ENCODE measurements at regions not wholly inside any gene's neighbourhood (a gene's known extent, or its start where the extent isn't known, plus 50 kb on each side); places are given as distances from the start of the nearest gene placed in this dataset.

- Mint-ChIP-seq H3K27ac (no peak overlapping the region), H3K9me3 (no peaks in the 10 kb centered on the region), H3K27me3 (no peaks in the 10 kb centered on the region), H3K36me3 (ENCODE audit: low read depth) (no peaks in the 10 kb centered on the region), H3K4me3 (no peak overlapping the region), H3K4me1 (ENCODE audit: low read depth) (no peaks in the 10 kb centered on the region)
- Histone ChIP-seq H3K9me3 (ENCODE audit: control insufficient read depth in 1 of 2, insufficient read depth in 1 of 2, low read length in 2 of 2) (no peaks in the 10 kb centered on the region), H3K4me1 (ENCODE audit: insufficient read depth, low read length) (no peaks in the 10 kb centered on the region), H3K27ac (ENCODE audit: low read depth in 1 of 2, low read length in 2 of 2) (no peak overlapping the region), H3K36me3 (ENCODE audit: insufficient read depth, low read length) (no peaks in the 10 kb centered on the region), H3K27me3 (ENCODE audit: control insufficient read depth in 1 of 2, insufficient read depth in 2 of 2, low read length in 2 of 2) (no peaks in the 10 kb centered on the region), H3K4me3 (ENCODE audit: low read length) (no peak overlapping the region)
- intact Hi-C loops (cut with DNase I, micrococcal nuclease), result no loop called here
- ATAC-seq (ENCODE audit: poor library complexity), result no peak
- CTCF ChIA-PET, result no interaction called here
- no peak for DNase-seq
- no peak for TF ChIP-seq CTCF (IDR thresholded peaks at IDR 0.05)
- POLR2A ChIA-PET, result no interaction called here
Observed at GRCh38 chr4:11589676-11590075, 161.0 kb upstream of the HS3ST1 start.

DNA sequence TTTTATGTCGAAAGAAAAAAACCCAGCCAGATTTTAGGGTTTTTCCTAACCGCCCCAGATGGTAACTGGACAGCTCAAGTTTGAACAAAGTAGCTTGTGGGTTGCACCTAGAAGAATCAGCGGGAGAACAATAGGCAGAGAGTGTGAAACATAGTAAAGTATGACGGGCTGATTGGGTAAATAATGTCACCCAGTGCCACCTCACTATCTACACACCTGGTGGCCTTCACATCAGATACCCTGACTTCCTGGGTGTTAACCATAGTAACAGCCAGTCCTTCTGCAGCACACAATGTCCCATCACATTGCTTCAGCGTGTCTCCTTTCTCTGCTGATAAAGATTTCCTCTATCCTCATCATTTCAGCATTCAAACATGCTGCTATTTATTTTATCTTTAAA, 159.1 kb upstream of the HS3ST1 start:
- Mint-ChIP-seq H3K9me3 (no peaks in the 10 kb centered on the region), H3K4me1 (ENCODE audit: low read depth) (no peaks in the 10 kb centered on the region), H3K27me3 (no peaks in the 10 kb centered on the region), H3K4me3 (no peak overlapping the region), H3K27ac (no peak overlapping the region), H3K36me3 (ENCODE audit: low read depth) (no peaks in the 10 kb centered on the region)
- no peak for DNase-seq
- intact Hi-C loops (cut with DNase I, micrococcal nuclease), result no loop called here
- no peak overlapping the region for H3K4me3 ChIP-seq (ENCODE audit: low read length)
- H3K27me3 ChIP-seq (ENCODE audit: control insufficient read depth in 1 of 2, insufficient read depth in 2 of 2, low read length in 2 of 2), result no peaks in the 10 kb centered on the region
- no peak for TF ChIP-seq CTCF (IDR thresholded peaks at IDR 0.05)
- no peak for ATAC-seq (ENCODE audit: poor library complexity)
- no peaks in the 10 kb centered on the region for H3K4me1 ChIP-seq (ENCODE audit: insufficient read depth, low read length)
- no peak overlapping the region for H3K27ac ChIP-seq (ENCODE audit: low read depth in 1 of 2, low read length in 2 of 2)
- CTCF ChIA-PET, result no interaction called here
- H3K9me3 ChIP-seq (ENCODE audit: control insufficient read depth in 1 of 2, insufficient read depth in 1 of 2, low read length in 2 of 2), result peaks cover 0 to 5% of the 10 kb centered on the region in 2 experiments
- H3K36me3 ChIP-seq (ENCODE audit: insufficient read depth, low read length), result no peaks in the 10 kb centered on the region
- POLR2A ChIA-PET, result no interaction called here

GRCh38 chr4:11585506-11585905, 156.8 kb upstream of the HS3ST1 start:
- Histone ChIP-seq H3K27ac (ENCODE audit: low read depth in 1 of 2, low read length in 2 of 2) (no peak overlapping the region), H3K27me3 (ENCODE audit: control insufficient read depth in 1 of 2, insufficient read depth in 2 of 2, low read length in 2 of 2) (no peaks in the 10 kb centered on the region), H3K4me3 (ENCODE audit: low read length) (no peak overlapping the region), H3K36me3 (ENCODE audit: insufficient read depth, low read length) (no peaks in the 10 kb centered on the region), H3K4me1 (ENCODE audit: insufficient read depth, low read length) (no peaks in the 10 kb centered on the region), H3K9me3 (ENCODE audit: control insufficient read depth in 1 of 2, insufficient read depth in 1 of 2, low read length in 2 of 2) (peaks cover 0 to 5% of the 10 kb centered on the region in 2 experiments)
- peaks cover 2% of the 10 kb centered on the region for H3K9me3 Mint-ChIP-seq
- DNase-seq (no peak), ATAC-seq (ENCODE audit: poor library complexity) (no peak)
- CTCF ChIA-PET, result no interaction called here
- H3K4me1 Mint-ChIP-seq (ENCODE audit: low read depth), result no peaks in the 10 kb centered on the region
- H3K27ac Mint-ChIP-seq, result no peak overlapping the region
- no peaks in the 10 kb centered on the region for H3K27me3 Mint-ChIP-seq
- TF ChIP-seq CTCF (IDR thresholded peaks at IDR 0.05), result no peak
- POLR2A ChIA-PET, result no interaction called here
- intact Hi-C loops (cut with DNase I, micrococcal nuclease), result no loop called here
- H3K4me3 Mint-ChIP-seq, result no peak overlapping the region
- H3K36me3 Mint-ChIP-seq (ENCODE audit: low read depth), result no peaks in the 10 kb centered on the region
